H1 (cell line): ENCODE measurements at regions not wholly inside any gene's neighbourhood (a gene's known extent, or its start where the extent isn't known, plus 50 kb on each side); places are given as distances from the start of the nearest gene placed in this dataset.

Experiments
- CTCF ChIA-PET: fragments of 300-600 bp; sonication (Branson Sonifier 250); formaldehyde crosslinking; loops from one replicate; lab custom pipeline; 2021; ENCODE audit not compliant: partially characterized antibody; lab: Charles Lee
- POLR2A ChIA-PET: fragments of 300-600 bp; sonication (Branson Sonifier 250); formaldehyde crosslinking; loops from one replicate; lab custom pipeline; 2021; ENCODE audit warnings: inconsistent platforms; ENCODE audit not compliant: partially characterized antibody; lab: Charles Lee
- DNase-seq, 2 experiments: peaks; one replicate each; pipeline versions ENCODE4 v3.0.0 to v3.0.0-alpha.2; 2010 to 2022; ENCODE audit warnings: low spot score in 2 of 2, low read depth in 1 of 2, mixed read lengths in 1 of 2
- FAIRE-seq: peaks from 2 replicates; lab custom pipeline; 2011; peaks lifted over from hg19 to GRCh38; lab: Jason Lieb, UNC
- H2AFZ ChIP-seq: 2 replicates; pipeline ENCODE4 v1.8.1; 2012; ENCODE audit warnings: low read length, inconsistent platforms
- H2AK5ac ChIP-seq: 2 replicates; pipeline ENCODE4 v1.6.1; 2013; ENCODE audit warnings: low read depth, low read length
- H2BK120ac ChIP-seq: replicated peaks from 2 replicates; pipeline ENCODE3; 2013; ENCODE audit warnings: low read depth, low read length, inconsistent platforms
- H2BK12ac ChIP-seq: 2 replicates; pipeline ENCODE4 v1.6.1; 2013; ENCODE audit warnings: low read depth, low read length
- H2BK15ac ChIP-seq: 2 replicates; pipeline ENCODE4 v1.6.1; 2013; ENCODE audit warnings: low read length
- H2BK20ac ChIP-seq: 2 replicates; pipeline ENCODE4 v1.6.1; 2013; ENCODE audit warnings: low read length
- H2BK5ac ChIP-seq: 2 replicates; pipeline ENCODE4 v1.6.1; 2013; ENCODE audit warnings: low read depth, low read length
- H3K14ac ChIP-seq: 2 replicates; pipeline ENCODE4 v1.6.1; 2013; ENCODE audit warnings: inconsistent platforms; ENCODE audit not compliant: insufficient read length
- H3K18ac ChIP-seq: 2 replicates; pipeline ENCODE4 v1.6.1; 2013; ENCODE audit warnings: low read length; ENCODE audit errors: extremely low read depth
- H3K23ac ChIP-seq: 2 replicates; pipeline ENCODE4 v1.6.1; 2013; ENCODE audit warnings: inconsistent platforms; ENCODE audit not compliant: insufficient read length
- H3K23me2 ChIP-seq: 2 replicates; pipeline ENCODE4 v1.6.1; 2013; ENCODE audit warnings: low read depth, low read length
- H3K27ac ChIP-seq: 2 replicates; pipeline ENCODE4 v1.6.1; 2011; ENCODE audit warnings: low read depth, low read length, inconsistent platforms
- H3K27me3 ChIP-seq, 4 experiments: replicated peaks in 1 of 4; 1 replicate in 1 of 4; 2 replicates in 3 of 4; pipeline versions ENCODE4 v1.6.1 to v1.8.1; 2011 to 2013; ENCODE audit warnings: low read length in 3 of 4, mild to moderate bottlenecking in 3 of 4, inconsistent platforms in 2 of 4, mixed read lengths in 2 of 4, moderate library complexity in 1 of 4; ENCODE audit not compliant: control insufficient read depth in 3 of 4, insufficient read depth in 3 of 4; ENCODE audit errors: extremely low read depth in 1 of 4
- H3K36me3 ChIP-seq, 4 experiments: 2 replicates each; pipeline versions ENCODE4 v1.6.1 to v1.8.1; 2011 to 2013; ENCODE audit warnings: mild to moderate bottlenecking in 4 of 4, low read length in 3 of 4, moderate library complexity in 2 of 4, control low read depth in 1 of 4, inconsistent platforms in 1 of 4; ENCODE audit not compliant: insufficient read depth in 4 of 4, control insufficient read depth in 2 of 4
- H3K4ac ChIP-seq: replicated peaks from 2 replicates; pipeline ENCODE3; 2013; ENCODE audit warnings: low read length, low read depth, mixed read lengths, inconsistent platforms; ENCODE audit not compliant: insufficient read length
- H3K4me1 ChIP-seq, 4 experiments: replicated peaks in 1 of 4; 1 replicate in 1 of 4; 2 replicates in 3 of 4; pipeline versions ENCODE4 v1.6.1 to v1.8.1; 2011 to 2013; ENCODE audit warnings: low read length in 3 of 4, inconsistent platforms in 2 of 4, mixed read lengths in 1 of 4; ENCODE audit not compliant: insufficient read depth in 4 of 4, control insufficient read depth in 3 of 4
- H3K4me2 ChIP-seq, 2 experiments: 2 replicates each; pipeline versions ENCODE4 v1.6.1 to v1.8.1; 2011 to 2013; ENCODE audit warnings: low read depth in 2 of 2, low read length in 2 of 2, control low read depth in 1 of 2, inconsistent platforms in 1 of 2, mild to moderate bottlenecking in 1 of 2; ENCODE audit not compliant: insufficient read depth in 1 of 2
- H3K4me3 ChIP-seq, 4 experiments: fragments of 200-600, 300-600 bp in 1 of 4; sonication (generic), shearing (Covaris generic), sonication (Bioruptor Twin) in 1 of 4; 2 replicates each; pipeline versions ENCODE4 v1.5.1 to v1.8.1; 2011 to 2016; ENCODE audit warnings: low read length in 4 of 4, low read depth in 3 of 4, control low read depth in 2 of 4, inconsistent platforms in 2 of 4, mild to moderate bottlenecking in 2 of 4, mixed read lengths in 1 of 4, moderate library complexity in 1 of 4; ENCODE audit not compliant: insufficient read depth in 2 of 4; ENCODE audit errors: extremely low read depth in 1 of 4
- H3K56ac ChIP-seq: replicated peaks from 2 replicates; pipeline ENCODE3; 2013; ENCODE audit warnings: low read depth, mild to moderate bottlenecking, mixed read lengths, low read length, inconsistent platforms; ENCODE audit not compliant: insufficient read length
- H3K79me1 ChIP-seq: 2 replicates; pipeline ENCODE4 v1.6.1; 2013; ENCODE audit warnings: low read depth, low read length, control low read depth
- H3K79me2 ChIP-seq, 2 experiments: 2 replicates each; pipeline versions ENCODE4 v1.6.1 to v1.8.1; 2012 to 2013; ENCODE audit warnings: low read length in 2 of 2, mild to moderate bottlenecking in 2 of 2, inconsistent platforms in 1 of 2; ENCODE audit not compliant: insufficient read depth in 2 of 2, control insufficient read depth in 1 of 2
- H3K9ac ChIP-seq, 4 experiments: replicated peaks in 1 of 4; 1 replicate in 1 of 4; 2 replicates in 3 of 4; pipeline versions ENCODE4 v1.6.1 to v1.8.1; 2011 to 2013; ENCODE audit warnings: low read depth in 3 of 4, low read length in 3 of 4, control low read depth in 2 of 4, mild to moderate bottlenecking in 2 of 4, moderate library complexity in 2 of 4, inconsistent platforms in 1 of 4; ENCODE audit errors: extremely low read depth in 1 of 4
- H3K9me3 ChIP-seq, 2 experiments: 2 replicates each; pipeline versions ENCODE4 v1.6.1 to v1.8.1; 2012 to 2013; ENCODE audit warnings: mild to moderate bottlenecking in 2 of 2, moderate library complexity in 2 of 2, control low read depth in 1 of 2, inconsistent platforms in 1 of 2, low read depth in 1 of 2, low read length in 1 of 2, mixed read lengths in 1 of 2; ENCODE audit not compliant: insufficient read depth in 2 of 2
- H4K20me1 ChIP-seq, 2 experiments: replicated peaks in 1 of 2; 2 replicates each; pipeline versions ENCODE3 to v1.8.1; 2011 to 2013; ENCODE audit warnings: inconsistent platforms in 2 of 2, low read length in 2 of 2, mild to moderate bottlenecking in 1 of 2; ENCODE audit not compliant: insufficient read depth in 2 of 2, control insufficient read depth in 1 of 2
- H4K5ac ChIP-seq: 2 replicates; pipeline ENCODE4 v1.6.1; 2013; ENCODE audit warnings: low read length, low read depth, mixed read lengths, inconsistent platforms; ENCODE audit not compliant: insufficient read length
- H4K8ac ChIP-seq: 2 replicates; pipeline ENCODE4 v1.8.0; 2013; ENCODE audit warnings: mild to moderate bottlenecking, moderate library complexity, low read length, inconsistent platforms; ENCODE audit not compliant: insufficient read depth; ENCODE audit errors: extremely low read depth
- H4K91ac ChIP-seq: replicated peaks from 2 replicates; pipeline ENCODE3; 2013; ENCODE audit warnings: low read length, mixed read lengths, inconsistent platforms; ENCODE audit not compliant: insufficient read length
- BCL11A ChIP-seq, 2 experiments: IDR thresholded peaks; one replicate each; pipeline ENCODE4 v1.6.1; 2011; ENCODE audit warnings: low read depth in 2 of 2, low read length in 2 of 2, mild to moderate bottlenecking in 2 of 2
- HDAC6 ChIP-seq: IDR thresholded peaks from one replicate; pipeline ENCODE4 v1.7.1; 2012; ENCODE audit warnings: low read depth, mild to moderate bottlenecking, inconsistent platforms, low read length, moderate library complexity
- WGBS, 2 experiments: shearing (Covaris generic) in 1 of 2; methylation state at CpG; one replicate each; pipeline versions ENCODE4 v1.1.6 to v1.1.7; 2013 to 2015; ENCODE audit warnings: low lambda C conversion rate in 2 of 2, mixed read lengths in 2 of 2, inconsistent platforms in 1 of 2, low coverage in 1 of 2, missing lambda C conversion rate in 1 of 2; ENCODE audit not compliant: insufficient replicate concordance in 2 of 2, insufficient coverage in 1 of 2, insufficient read length in 1 of 2; ENCODE audit errors: extremely low coverage in 1 of 2, missing lambda C conversion rate in 1 of 2; 5-methylcytosine and 5-hydroxymethylcytosine counted together

- no peak overlapping the region for H2BK5ac ChIP-seq
- H3K36me3 ChIP-seq: no peaks in the 10 kb centered on the region
- no peaks in the 10 kb centered on the region for H3K79me1 ChIP-seq
- FAIRE-seq (no peak), DNase-seq (no peak)
- H3K14ac ChIP-seq: no peak overlapping the region
- H3K79me2 ChIP-seq: no peaks in the 10 kb centered on the region
- TF ChIP-seq BCL11A (IDR thresholded peaks at IDR 0.05; ENCODE audit: low read depth in 2 of 2, low read length in 2 of 2) (no peak), HDAC6 (no peak)
- H2BK20ac ChIP-seq: no peak overlapping the region
- H3K4me1 ChIP-seq: peaks cover 0 to 4% (median 0%) of the 10 kb centered on the region in 4 experiments; a peak in 1 of 7 replicates
- POLR2A ChIA-PET: no interaction called here
- H4K5ac ChIP-seq: no peak overlapping the region
- H4K20me1 ChIP-seq: no peaks in the 10 kb centered on the region
- no peak overlapping the region for H2BK12ac ChIP-seq
- H3K4me2 ChIP-seq: no peak overlapping the region
- no peaks in the 10 kb centered on the region for H3K23me2 ChIP-seq
- H2AFZ ChIP-seq: no peak overlapping the region
- H4K8ac ChIP-seq: no peak overlapping the region
- H3K9ac ChIP-seq: no peak overlapping the region
- H4K91ac ChIP-seq: no peak overlapping the region
- CTCF ChIA-PET: interaction anchor here (1.0 to 1.6 kb wide), 3 partner anchors 111 to 485 kb away, joined by 3 to 7 read pairs (median 3); no protein-coding TSS in a partner anchor
- no peaks in the 10 kb centered on the region for H3K27me3 ChIP-seq
- no peak overlapping the region for H2BK15ac ChIP-seq
- H3K18ac ChIP-seq: no peak overlapping the region
- H3K56ac ChIP-seq: no peak overlapping the region
- H2AK5ac ChIP-seq: no peak overlapping the region
- H3K9me3 ChIP-seq: no peaks in the 10 kb centered on the region
- no peak overlapping the region for H3K4ac ChIP-seq
- H3K23ac ChIP-seq: no peak overlapping the region
- WGBS, 2 experiments: 88% methylated on average over 4 of the region's 4 CpGs; no CpG with 5 or more reads in 1 of the 2 experiments
- no peak overlapping the region for H3K27ac ChIP-seq
- no peak overlapping the region for H2BK120ac ChIP-seq
- no peak overlapping the region for H3K4me3 ChIP-seq
Observed at GRCh38 chr12:78473561-78473960, 391.0 kb upstream of the SYT1 start.
